GM12878 (cell line): ENCODE measurements at regions not wholly inside any gene's neighbourhood (a gene's known extent, or its start where the extent isn't known, plus 50 kb on each side); places are given as distances from the start of the nearest gene placed in this dataset.

Experiments
- ATAC-seq: fragments of 200-7000 bp; cut with Tn5 transposase; 3 replicates; pipeline ENCODE4 v1.9.1; 2020; ENCODE audit warnings: mild to moderate bottlenecking, moderate library complexity
- BruUV-seq: library from RNA; stranded (reverse); fragments of 400-500 nt; replicated peaks from 2 replicates; lab custom pipeline; 2021; lab: Mats Ljungman, UMichigan
- CTCF ChIA-PET: fragments of 300-600 bp; sonication (Branson Sonifier 250); formaldehyde crosslinking; extraction: SDS; loops from one replicate; lab custom pipeline; 2021; ENCODE audit warnings: inconsistent platforms; lab: Yijun Ruan, JAX
- POLR2A ChIA-PET: fragments of 350-600 bp; formaldehyde crosslinking; extraction: SDS; loops from one replicate; lab custom pipeline; 2021; ENCODE audit warnings: inconsistent platforms; lab: Charles Lee
- RAD21 ChIA-PET: fragments of 300-600 bp; sonication (Branson Sonifier 250); formaldehyde crosslinking; loops from one replicate; lab custom pipeline; 2023; ENCODE audit warnings: antibody characterized with exemption; ENCODE audit not compliant: unreplicated experiment; lab: Charles Lee
- SMC1A ChIA-PET: fragments of 300-600 bp; sonication (Branson Sonifier 250); formaldehyde crosslinking; loops from one replicate; lab custom pipeline; 2023; ENCODE audit not compliant: unreplicated experiment, uncharacterized antibody; lab: Charles Lee
- DNase-seq: peaks from one replicate; pipeline ENCODE4 v3.0.0-alpha.2; 2011; ENCODE audit warnings: low read depth, low spot score
- FAIRE-seq: peaks from 3 replicates; lab custom pipeline; 2011; peaks lifted over from hg19 to GRCh38; lab: Jason Lieb, UNC
- H2AFZ ChIP-seq: 2 replicates; pipeline ENCODE4 v1.6.0; 2011; ENCODE audit warnings: low read depth, low read length, control low read depth; ENCODE audit not compliant: control insufficient read depth
- H3K27ac ChIP-seq: 2 replicates; pipeline ENCODE4 v1.5.1; 2011; ENCODE audit warnings: control low read depth; ENCODE audit not compliant: control insufficient read depth, insufficient read depth
- H3K27me3 ChIP-seq, 2 experiments: replicated peaks in 1 of 2; 2 replicates each; pipeline versions ENCODE4 v1.6.0 to v1.6.1; 2011; ENCODE audit warnings: low read length in 1 of 2; ENCODE audit not compliant: control insufficient read depth in 2 of 2, insufficient read depth in 2 of 2
- H3K36me3 ChIP-seq, 2 experiments: 2 replicates each; pipeline ENCODE4 v1.5.1; 2011; ENCODE audit warnings: low read length in 1 of 2; ENCODE audit not compliant: control insufficient read depth in 2 of 2, insufficient read depth in 2 of 2
- H3K4me1 ChIP-seq: 2 replicates; pipeline ENCODE4 v1.6.1; 2011; ENCODE audit warnings: mild to moderate bottlenecking, low read length, moderate library complexity, mixed read lengths; ENCODE audit not compliant: control insufficient read depth, insufficient read depth
- H3K4me2 ChIP-seq: 2 replicates; pipeline ENCODE4 v1.6.0; 2011; ENCODE audit warnings: control low read depth; ENCODE audit not compliant: control insufficient read depth, insufficient read depth
- H3K4me3 ChIP-seq: fragments of 200-600 bp; sonication (generic); 2 replicates; pipeline ENCODE4 v1.5.1; 2016
- H3K79me2 ChIP-seq: 2 replicates; pipeline ENCODE4 v1.6.0; 2011; ENCODE audit warnings: low read length; ENCODE audit not compliant: control insufficient read depth, insufficient read depth
- H3K9ac ChIP-seq: 2 replicates; pipeline ENCODE4 v1.8.0; 2011; ENCODE audit warnings: low read length, control low read depth, mixed read lengths; ENCODE audit not compliant: control insufficient read depth, insufficient read depth
- H3K9me3 ChIP-seq: replicated peaks from 3 replicates; pipeline ENCODE4 v1.5.1; 2011; ENCODE audit warnings: mild to moderate bottlenecking, low read length; ENCODE audit not compliant: control insufficient read depth, insufficient read depth
- H4K20me1 ChIP-seq: 2 replicates; pipeline ENCODE4 v1.6.0; 2011; ENCODE audit not compliant: control insufficient read depth, insufficient read depth
- CBFB ChIP-seq: IDR thresholded peaks from 2 replicates; pipeline ENCODE4 v1.6.1; 2016; ENCODE audit warnings: antibody characterized with exemption, low read depth
- DPF2 ChIP-seq: fragments of 450-650 bp; IDR thresholded peaks from 2 replicates; pipeline ENCODE4 v1.6.1; 2017; ENCODE audit warnings: mild to moderate bottlenecking
- RELA ChIP-seq: fragments of 450-650 bp; IDR thresholded peaks from 2 replicates; pipeline ENCODE4 v1.8.0; 2014; ENCODE audit warnings: borderline replicate concordance; ENCODE audit not compliant: partially characterized antibody
- ZNF207 ChIP-seq: fragments of 450-650 bp; IDR thresholded peaks from 2 replicates; pipeline ENCODE4 v1.6.1; 2014; ENCODE audit warnings: antibody characterized with exemption, mild to moderate bottlenecking, borderline replicate concordance
- WGBS: methylation state at CpG from one replicate; pipeline ENCODE4 v1.1.6; 2016; ENCODE audit warnings: low lambda C conversion rate; ENCODE audit not compliant: insufficient replicate concordance, insufficient coverage; ENCODE audit errors: missing lambda C conversion rate; 5-methylcytosine and 5-hydroxymethylcytosine counted together
- in situ Hi-C: fragments of 300-500 bp; cut with MboI; formaldehyde crosslinking; loops from 9 replicates; pipeline ENCODE4 v1.14.3; 2018; ENCODE audit warnings: mixed read lengths
- intact Hi-C: fragments of 100-400 bp; cut with micrococcal nuclease; formaldehyde crosslinking; loops from one replicate; pipeline ENCODE4 v1.14.2; 2022; ENCODE audit not compliant: unreplicated experiment
- TF ChIP-seq, protein P1 (sequence below): fragments of 450-650 bp; IDR thresholded peaks from 2 replicates; pipeline ENCODE4 v1.6.1; 2016; ENCODE audit warnings: mild to moderate bottlenecking

DNA sequence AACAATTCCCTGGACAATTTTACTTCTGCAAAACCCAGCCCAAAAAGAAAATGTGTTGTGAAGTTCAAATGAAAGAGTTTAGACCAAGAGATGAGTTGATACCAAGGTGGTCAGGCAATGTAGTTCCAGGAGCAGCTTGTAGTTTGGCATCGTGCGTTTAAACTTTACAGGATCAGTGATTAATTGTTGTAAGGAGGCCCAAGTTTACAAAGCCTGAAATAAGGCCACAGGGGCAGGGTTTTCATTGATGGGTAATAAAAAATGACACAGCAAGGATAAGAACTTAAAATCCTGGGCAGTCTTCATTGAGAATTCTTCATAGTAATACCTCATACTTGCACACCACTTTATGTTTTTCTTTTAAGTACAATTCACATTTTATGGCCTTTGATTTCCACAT lies 463.9 kb upstream of the HNRNPA3 start (continued):
- no peak for TF ChIP-seq DPF2
- no peak for TF ChIP-seq RELA
- TF ChIP-seq ZNF207 = no peak

DNA sequence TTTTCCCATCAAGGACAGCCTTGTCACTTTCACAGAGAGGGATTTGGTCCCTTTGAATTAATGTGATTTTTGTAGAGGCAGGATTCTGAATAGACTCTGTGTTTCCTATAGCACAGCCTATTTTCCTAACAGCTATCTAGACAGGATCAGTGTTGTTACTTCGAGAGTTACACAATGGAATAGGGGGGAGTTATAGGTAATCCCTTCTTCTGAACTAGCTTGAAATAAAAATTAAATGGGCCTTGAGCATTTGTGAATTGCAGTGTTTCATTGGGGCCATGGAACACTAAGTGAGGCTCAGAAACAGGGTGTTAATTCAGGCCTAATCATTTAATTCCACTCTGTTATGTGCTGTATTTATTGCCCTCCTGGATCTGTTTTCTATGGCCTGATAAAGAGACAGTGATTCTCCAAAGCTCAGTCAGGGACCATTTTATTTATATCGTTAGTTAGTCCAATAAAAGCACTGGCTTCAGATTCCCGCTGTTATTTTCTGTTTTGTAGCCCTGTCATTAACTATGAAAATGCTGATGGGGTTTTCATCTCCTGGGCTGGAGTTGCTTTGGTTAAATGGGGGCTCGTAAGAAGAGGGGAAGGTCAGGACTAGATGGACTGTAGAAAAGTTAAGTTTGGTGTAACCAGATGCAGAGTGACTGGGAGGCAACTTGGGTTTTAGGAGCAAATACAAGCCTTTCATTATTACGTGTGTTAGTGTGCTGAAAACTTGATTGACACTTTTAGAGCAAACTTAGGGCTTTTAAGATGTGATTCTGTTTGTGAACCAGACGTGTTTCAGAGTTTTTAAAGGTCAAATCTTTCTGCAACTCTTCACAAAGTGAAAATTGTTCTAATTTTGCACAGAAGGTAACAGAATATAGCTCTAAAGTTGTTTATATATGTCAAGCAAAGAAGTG lies 461.0 kb upstream of the HNRNPA3 start:
- no peak overlapping the region for H3K4me3 ChIP-seq
- H3K9ac ChIP-seq = no peak overlapping the region
- 40% methylated on average over 6 of the region's 6 CpGs for WGBS
- ChIA-PET POLR2A (no interaction called here), RAD21 (interaction anchor here (1.0 to 1.4 kb wide), 2 partner anchors 62 to 81 kb away, joined by 3 to 4 read pairs; no protein-coding TSS in a partner anchor), SMC1A (interaction anchor here (0.6 to 2.9 kb wide), 2 partner anchors 11 to 413 kb away, joined by 3 to 10 read pairs; no protein-coding TSS in a partner anchor), CTCF (interaction anchor here (0.6 to 1.0 kb wide), 4 partner anchors 60 to 397 kb away, joined by 3 read pairs; no protein-coding TSS in a partner anchor)
- FAIRE-seq = no peak
- TF ChIP-seq CBFB = no peak
- TF ChIP-seq, protein P1, sequence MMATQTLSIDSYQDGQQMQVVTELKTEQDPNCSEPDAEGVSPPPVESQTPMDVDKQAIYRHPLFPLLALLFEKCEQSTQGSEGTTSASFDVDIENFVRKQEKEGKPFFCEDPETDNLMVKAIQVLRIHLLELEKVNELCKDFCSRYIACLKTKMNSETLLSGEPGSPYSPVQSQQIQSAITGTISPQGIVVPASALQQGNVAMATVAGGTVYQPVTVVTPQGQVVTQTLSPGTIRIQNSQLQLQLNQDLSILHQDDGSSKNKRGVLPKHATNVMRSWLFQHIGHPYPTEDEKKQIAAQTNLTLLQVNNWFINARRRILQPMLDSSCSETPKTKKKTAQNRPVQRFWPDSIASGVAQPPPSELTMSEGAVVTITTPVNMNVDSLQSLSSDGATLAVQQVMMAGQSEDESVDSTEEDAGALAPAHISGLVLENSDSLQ = 0 out of 2 replicates have a peak, but pooled peaks have one; percentile 24
- no peak overlapping the region for H3K27ac ChIP-seq
- no peak overlapping the region for H2AFZ ChIP-seq
- no peaks in the 10 kb centered on the region for H3K27me3 ChIP-seq
- no peaks in the 10 kb centered on the region for H3K36me3 ChIP-seq
- no peak overlapping the region for H3K4me2 ChIP-seq
- H3K79me2 ChIP-seq = no peaks in the 10 kb centered on the region
- ATAC-seq = no peak
- H3K4me1 ChIP-seq = no peaks in the 10 kb centered on the region
- H3K9me3 ChIP-seq = no peaks in the 10 kb centered on the region
- intact Hi-C loops = no loop called here
- no peaks in the 10 kb centered on the region for H4K20me1 ChIP-seq
- no peak for DNase-seq
- BruUV-seq = no TSS peak
- in situ Hi-C loops = no loop called here
